Ramos (cell line): ENCODE measurements at regions not wholly inside any gene's neighbourhood (a gene's known extent, or its start where the extent isn't known, plus 50 kb on each side); places are given as distances from the start of the nearest gene placed in this dataset.

ENCODE experiments used
- in situ Hi-C: fragments of 300-500 bp; cut with MboI; formaldehyde crosslinking; loops from one replicate; pipeline ENCODE4 v1.14.3; 2022; ENCODE audit warnings: low sequenced_read_pairs; ENCODE audit not compliant: unreplicated experiment

DNA sequence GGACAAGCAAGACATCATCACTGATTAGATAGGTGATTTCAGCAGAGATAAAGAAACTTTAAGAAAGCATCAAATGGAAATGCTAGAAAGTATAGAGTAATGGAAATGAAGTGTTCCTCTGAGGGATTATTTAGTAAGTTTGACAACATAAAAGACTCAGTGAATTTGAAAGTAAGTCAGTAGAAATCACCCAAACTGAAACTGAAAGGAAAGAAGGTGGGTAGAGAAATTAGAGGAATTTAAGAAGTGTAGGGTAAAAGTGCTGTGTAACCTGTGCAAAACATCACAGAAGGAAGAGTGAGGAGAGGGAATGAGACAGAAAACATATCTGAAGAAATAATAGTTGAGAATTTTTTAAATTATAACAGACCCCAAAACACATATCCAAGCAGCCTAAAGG, 343.1 kb downstream of the CBLN2 start:
- in situ Hi-C loops = no loop called here

DNA sequence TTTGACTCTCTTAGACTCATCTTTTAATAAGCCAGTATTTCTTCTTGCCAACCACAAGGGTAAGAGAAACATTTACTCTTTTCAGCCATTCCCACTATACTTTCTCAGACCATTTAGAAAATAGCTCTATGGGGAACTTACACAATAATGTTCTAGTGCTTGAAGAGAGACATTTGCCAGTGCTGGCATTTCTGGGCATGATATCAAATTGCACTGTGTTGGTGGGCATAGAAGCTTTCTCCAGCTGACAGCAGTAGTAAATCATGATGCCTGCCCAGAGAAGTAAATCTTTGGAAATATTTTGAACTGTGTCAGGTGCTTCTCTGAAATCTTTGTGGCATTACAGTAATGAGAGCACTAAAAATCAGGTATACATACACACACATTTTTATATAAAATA, 346.6 kb downstream of the CBLN2 start:
- in situ Hi-C loops = no loop called here

DNA sequence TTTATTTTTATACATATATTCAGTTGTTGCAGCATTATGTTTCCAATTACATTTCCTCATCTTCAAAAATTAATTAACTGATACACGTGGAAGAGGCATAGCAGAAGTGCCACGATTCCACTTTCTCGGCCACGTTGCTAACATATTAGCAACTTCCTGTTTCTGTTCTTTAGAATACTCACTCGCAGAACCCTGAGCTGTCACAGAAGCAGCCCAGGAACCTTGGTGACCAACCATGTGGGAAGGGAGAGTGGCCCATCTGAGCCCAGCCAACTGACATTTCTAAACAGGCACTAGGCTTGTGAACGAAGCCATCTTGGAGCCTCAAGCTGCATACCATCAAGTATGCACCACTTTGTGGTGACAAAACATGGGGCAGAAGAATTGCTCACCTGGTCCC, 350.1 kb downstream of the CBLN2 start:
- in situ Hi-C loops = no loop called here

DNA sequence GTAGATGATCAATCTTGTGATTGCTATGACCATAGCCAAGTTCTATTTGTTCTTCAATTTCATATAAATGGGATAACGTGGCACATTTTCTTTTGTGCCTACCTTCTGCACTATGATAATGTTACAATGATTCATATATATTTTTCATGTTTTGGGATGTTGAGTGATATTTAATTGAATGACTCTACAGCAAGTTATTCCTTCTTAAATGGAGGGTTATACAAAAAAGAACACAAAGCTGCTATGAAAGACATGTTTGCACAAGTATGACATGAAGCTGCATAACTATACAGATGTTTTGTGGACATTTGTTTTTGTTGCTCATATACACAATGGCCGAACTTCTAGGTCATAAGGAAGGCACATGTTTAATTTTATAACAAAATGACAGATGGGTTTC, 356.2 kb downstream of the CBLN2 start:
- in situ Hi-C loops = no loop called here

DNA sequence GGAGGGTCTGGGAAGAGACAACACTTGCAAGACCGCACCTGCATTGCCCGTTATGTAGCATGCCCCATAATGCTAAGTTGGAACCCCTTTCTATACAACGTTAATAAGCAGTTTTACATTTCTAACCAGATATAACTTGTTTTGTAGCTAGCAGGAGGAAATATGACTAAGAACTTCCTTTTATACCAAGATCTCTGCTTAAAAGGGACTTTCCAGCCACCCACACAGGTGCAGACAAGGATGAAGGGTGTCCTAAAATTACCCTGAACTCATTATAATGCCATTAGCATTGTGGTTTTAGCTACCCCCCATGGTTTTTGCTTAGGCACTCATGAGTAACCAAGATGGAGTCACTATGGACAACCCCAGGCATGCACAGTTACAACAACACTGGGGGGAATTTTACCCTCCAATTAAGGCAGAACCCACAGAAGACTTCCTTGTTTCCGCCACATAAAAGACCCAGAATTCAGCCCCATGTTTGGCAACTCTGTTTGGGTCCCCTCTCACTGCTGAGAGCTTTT, 362.8 kb downstream of the CBLN2 start:
- in situ Hi-C loops = no loop called here

DNA sequence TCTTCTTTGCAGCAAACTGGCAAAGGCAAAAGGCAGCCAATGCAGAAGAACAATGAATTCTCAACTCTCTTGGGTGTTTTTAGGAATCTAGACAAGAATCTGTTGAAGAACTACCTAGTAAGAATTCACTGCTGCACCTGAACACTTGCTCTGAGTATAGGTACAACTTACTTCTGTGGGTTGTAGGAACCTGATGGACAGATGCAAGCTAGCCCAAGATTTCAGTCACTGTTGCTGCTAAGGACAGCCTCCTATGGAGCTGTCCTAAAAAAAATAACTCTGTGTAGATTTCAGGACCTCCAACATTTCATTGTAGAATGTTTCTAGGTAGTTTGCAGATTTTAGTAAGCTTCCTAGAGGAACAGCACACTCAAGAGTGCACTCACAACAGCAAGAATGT, 363.5 kb downstream of the CBLN2 start:
- in situ Hi-C loops = no loop called here

DNA sequence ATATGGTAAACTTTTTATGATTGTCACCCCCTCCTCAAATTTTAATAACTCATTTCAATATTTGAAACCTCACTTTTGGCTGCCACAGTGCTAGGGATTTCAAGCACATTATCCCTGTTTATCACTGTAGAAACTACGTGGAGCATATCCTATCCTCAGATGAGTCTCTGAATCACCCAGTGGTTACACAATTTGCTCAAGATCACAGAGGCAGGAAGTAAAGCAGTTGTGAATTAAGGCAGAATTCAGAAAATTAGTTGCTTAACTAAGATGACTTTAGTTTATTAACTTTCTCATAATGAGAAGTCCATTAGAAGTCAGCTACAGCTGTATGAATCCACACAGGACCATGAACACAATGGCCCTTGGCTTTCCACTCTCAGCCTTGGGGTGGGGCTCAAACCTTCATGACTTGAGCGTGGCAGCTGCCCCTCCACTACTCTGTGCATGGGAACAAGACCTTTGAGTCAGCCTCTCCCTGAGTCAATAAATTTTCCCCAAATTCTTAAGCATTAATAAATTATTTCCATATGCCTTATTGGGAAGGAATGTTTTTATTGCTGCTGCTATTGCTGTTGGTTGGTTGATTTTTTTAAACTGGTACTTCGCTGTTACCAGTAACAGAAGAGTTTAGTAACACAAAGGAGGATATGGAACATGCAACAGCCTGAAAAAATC, 369.0 kb downstream of the CBLN2 start:
- in situ Hi-C loops = no loop called here

DNA sequence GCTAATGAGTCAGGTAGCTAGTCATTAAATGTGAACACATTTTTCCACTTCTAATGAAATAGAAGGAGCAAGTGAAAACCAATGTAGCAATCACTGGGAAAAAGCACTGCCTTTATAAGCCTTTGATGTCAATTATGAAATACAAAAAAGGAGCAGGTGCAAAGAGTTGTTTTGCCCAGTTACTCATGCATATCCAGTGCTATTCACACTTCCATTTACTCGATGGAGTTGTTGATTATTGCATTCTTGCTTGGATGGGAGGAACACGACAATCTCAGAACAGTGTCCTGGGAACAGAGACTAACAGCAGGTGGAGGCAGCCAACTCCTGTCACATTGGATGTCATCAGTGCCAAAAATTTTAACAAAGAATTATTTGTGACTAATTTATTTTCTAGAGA, 372.5 kb downstream of the CBLN2 start:
- in situ Hi-C loops = no loop called here

DNA sequence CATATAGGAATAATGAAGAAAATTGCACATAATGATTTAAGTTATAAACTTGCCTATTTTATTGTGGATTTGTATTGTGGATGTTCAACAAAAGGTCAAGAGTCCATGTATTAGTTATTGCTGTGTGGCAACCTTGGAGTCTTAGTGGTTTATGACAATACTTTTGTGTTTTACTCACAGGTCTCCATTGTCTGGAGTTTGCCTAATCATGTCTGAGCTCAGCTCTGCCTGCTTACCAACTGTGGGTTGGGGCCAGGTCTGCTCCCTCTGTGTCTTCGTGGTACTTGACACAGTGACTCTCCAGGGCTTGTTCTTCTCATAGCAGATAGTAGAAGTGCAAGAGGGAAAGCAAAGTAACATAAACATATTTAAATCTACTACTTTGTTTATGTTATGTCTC, 382.5 kb downstream of the CBLN2 start:
- in situ Hi-C loops = no loop called here

DNA sequence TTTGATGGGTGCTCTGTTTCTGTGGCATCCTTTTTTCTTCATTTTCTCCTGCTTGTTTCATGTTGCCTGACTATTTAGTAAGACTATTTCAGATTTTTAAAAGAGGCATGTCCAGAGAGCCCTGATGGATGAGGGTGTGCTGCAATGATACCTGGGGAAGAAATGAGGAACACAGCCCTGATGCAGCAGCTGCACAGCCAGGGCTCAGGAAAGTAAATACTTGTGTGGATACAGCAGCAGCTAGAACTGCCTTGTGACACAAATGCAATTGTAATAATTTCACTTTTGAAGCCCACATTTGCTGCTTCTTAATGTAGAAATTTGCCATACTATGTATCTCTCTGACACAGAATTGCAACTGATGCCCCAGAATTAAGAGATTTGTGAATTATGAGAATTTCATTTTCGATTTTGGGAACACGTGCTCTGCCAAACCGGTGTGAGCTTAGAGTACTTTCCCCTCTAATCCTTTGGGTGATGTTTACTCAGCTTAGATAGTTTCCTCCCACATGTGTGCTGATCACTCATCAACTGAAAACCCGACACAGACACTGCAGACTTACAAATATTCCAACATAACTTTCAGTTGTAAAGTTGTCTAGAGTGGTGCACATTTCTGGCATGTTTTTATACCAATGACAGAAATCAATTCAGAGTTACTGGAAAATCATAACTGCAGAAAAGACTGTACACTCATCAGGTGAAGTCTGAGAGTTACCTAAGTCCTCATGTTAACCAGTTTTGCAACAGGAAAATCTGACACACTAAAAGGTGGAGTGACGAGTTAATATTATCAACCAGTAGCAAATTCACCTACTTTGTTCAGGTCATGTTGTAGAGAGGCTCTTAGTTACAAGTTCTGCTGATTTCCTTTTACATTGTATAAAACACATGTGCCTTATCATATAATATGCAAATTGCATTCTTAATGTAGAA, 383.4 kb downstream of the CBLN2 start:
- in situ Hi-C loops = no loop called here

DNA sequence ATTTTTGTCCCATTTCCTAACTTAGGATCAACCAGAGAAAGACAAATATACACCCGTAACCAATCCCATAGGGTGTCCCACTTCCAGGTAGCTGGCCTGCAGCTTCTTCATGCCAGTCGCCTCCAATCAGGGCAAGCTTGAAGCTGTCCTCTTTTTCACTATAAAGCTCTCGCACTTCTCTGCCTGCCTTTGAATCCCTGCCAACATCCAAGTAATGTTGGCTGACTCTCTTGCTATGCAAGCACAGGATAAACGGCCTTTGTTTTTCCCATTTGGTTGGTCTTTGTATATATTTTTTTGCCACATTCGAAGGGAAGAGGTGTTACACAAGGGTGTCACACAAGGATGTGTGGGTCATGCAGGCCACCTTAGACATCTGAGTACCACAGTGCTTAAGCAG, 388.8 kb downstream of the CBLN2 start:
- in situ Hi-C loops = no loop called here

DNA sequence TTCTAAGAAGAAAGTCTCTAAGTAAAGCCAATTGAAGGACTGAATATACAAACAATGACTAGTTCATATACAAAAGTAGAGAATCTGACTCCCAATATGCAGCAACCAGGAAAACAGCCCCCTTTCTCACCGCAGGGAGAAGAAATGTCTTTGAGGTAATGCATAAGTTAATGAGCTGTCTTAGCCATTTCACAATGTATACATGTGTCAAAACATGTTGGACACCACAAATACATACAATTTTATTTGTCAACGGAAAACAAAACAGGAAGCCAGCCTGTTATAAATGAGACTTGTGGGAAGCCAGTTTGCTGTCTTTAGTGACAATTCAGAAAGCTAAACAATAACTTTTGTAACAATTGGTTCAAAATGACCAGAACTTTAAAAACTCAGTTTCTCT, 389.2 kb downstream of the CBLN2 start:
- in situ Hi-C loops = no loop called here

DNA sequence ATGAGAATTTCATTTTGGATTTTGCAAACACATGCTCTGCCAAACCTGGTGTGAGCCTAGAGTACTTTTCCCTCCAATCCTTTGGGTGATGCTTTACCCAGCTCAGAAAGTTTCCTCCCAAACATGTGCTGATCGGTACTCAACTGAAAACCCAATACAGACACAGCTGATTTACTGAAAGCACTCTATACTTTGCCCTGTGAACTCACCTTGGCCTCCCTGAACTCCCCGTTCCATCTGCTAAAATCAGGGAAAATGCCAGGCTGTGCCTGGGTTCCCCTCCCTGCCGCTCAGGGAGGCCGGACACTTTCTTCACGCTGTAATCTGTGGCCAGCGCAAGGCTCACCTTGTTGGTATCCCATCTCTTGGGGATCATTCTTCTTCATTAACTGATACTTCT, 391.2 kb downstream of the CBLN2 start:
- in situ Hi-C loops = no loop called here

DNA sequence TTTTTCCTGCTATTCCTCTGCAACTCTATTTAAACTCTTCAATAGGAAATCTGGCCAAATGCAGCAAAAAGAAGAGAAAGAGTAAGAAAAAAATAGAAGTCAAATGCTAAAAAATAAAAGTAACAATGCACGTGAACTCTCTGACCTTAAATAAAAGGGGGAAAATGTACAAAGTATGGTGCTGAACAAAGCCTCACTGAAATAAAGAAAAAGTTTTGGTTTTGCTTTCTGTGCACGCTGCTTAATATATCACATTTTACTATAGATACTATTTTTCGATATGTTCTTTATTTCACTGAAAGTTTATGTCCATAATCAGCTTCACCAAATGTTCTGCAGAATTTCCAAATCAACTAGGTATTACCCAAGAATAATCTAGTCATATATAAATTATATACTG, 396.3 kb downstream of the CBLN2 start:
- in situ Hi-C loops = no loop called here

DNA sequence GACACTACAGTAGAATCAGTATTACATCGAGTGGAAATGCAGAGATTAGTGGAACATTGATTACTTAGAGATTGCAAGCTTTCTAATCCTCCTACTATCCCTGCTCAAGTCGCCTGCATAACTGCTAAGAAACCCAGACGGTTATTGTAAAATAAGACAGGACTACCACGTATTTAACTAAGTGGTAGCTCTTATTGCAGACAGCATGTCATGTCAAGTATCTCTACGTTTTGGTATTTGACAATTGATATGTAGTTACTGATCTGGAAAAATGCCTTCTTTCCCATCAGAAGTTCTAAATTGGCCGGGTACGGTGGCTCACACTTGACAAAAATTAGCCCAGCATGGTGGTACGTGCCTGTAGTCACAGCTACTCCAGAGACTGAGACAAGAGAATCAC, 404.1 kb downstream of the CBLN2 start:
- in situ Hi-C loops = no loop called here

DNA sequence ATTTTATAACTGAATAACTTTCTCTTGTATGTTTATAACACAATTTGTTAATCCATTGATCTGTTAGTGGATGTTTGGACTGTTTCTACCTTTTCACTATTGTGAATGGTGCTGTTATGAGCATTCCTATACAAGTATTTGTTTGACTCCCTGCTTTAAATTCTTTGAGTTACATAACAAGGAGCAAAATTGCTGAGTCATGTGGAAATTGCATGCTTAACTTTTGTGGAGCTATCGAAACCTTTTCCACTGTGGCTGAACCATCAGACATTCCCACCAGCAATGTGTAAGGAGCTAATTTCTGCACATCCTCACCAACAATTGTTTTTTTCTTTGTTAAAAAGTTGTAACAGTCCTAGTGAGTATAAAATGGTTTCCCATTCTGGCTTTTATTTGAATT, 415.5 kb downstream of the CBLN2 start:
- in situ Hi-C loops = no loop called here

DNA sequence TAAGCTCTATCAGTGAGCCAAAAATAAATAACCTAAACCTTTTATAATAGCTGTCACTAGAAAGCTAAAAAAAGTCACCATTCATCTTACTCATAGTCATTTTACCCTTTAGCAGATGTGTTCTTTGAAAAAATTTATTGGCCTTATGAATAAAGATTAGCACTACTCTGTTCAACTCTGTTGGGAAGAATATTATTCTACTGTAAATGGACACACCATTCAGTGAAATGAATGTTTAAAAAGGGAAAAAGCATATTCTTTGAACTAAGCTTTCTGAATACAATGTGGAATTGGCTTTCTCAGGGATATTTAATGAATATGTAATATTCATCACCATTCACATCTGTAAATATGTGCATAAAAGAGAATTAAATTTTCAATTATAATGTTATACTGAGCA, 422.0 kb downstream of the CBLN2 start:
- in situ Hi-C loops = no loop called here

DNA sequence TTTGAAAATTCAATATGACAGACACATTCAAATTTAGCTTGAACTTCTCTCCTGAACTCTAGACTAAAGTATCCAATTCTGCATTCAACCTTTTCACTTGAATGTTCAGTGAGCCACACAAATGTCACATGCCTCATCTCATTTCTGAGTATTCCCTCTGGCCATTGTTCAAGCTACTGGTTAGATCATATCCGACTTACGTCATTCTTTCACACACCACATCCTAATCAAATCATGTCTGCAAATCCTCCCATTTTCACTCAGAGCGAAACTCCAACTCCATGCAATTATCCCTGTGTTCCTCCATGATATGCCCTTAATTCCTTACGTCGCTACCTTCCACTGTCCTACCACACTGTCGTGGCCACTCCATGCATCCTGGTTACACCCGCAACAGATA, 425.1 kb downstream of the CBLN2 start:
- in situ Hi-C loops = no loop called here

DNA sequence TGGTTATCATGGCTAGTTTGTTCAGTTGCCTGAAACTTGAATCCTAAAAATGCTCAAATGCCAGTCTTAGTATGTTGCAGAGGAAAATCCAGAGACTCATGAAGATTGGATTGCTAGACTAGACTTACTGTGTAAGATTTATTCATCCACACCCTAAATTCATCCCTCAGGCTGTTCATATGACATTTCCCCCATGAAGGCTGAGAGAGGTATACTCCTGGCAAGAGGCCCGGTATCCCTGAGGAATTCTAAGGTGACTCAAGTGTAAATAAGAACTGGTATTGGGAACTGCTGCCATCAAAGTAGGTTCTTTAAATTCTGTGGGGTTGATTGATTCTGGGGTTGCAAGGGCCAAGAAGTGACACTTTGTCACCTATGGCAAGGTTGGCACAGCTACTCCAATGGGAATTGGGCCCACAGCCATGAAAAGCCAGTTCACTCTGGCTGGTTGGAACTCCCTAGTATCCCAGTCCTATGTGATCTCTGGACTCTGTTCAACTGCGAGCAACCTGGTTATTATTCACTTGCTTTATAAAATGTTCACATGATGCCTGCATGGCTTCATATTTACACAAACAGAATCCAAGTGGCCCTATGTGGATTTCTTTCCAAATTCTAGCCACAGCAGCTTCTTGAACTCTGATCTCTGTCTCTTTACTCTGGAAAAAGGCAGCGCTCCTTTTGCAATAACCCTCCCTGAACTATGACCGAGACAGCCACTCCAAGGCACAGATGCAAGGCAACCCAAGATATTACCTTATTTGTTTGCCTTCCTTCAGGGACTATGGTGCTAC, 429.1 kb downstream of the CBLN2 start:
- in situ Hi-C loops = no loop called here

DNA sequence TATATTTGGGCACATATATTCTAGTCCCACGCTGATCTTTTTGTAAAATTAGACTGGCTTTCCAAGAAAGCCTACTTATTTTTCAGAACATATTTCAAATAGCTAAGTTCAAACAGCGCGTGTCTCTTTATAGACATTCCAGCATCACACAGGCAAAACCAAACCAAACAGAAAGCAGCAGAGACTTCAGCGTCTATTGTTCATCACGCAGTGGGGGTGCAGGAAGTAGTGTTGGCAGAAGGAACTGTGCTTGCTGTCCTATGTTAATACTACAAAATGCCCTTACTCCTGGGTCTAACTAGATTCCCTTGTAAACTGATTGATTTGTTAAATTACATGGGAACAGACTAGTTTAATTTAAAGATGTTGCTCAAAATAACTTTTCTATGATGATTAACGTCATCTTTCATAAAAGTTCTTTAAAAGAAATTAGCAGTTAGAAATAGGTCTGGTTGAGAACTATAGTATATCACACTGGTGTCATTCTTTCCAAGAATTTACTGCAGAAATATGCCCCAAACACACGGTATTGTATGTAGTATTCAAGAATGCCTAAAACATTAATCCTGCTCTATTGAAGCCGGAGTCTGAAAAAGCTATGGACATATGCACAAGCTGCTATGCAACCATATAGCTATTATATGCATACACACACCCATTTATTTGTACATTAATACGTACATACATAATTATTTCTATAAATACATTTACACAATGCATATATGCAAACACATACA, 436.3 kb downstream of the CBLN2 start:
- in situ Hi-C loops = no loop called here
